A549 (cell line): ENCODE measurements at regions not wholly inside any gene's neighbourhood (a gene's known extent, or its start where the extent isn't known, plus 50 kb on each side); places are given as distances from the start of the nearest gene placed in this dataset.

Experiments used
- BHLHE40 ChIP-seq: IDR thresholded peaks from 2 replicates; pipeline ENCODE4 v1.6.1; 2012; ENCODE audit warnings: low read depth, low read length, inconsistent platforms
- ESRRA ChIP-seq: fragments of 150-350 bp; IDR thresholded peaks from 2 replicates; pipeline ENCODE4 v1.6.1; 2014; ENCODE audit warnings: mild to moderate bottlenecking, low read length, borderline replicate concordance
- PHF8 ChIP-seq: fragments of 200-600 bp; sonication (generic); IDR thresholded peaks from 2 replicates; pipeline ENCODE4 v1.6.1; 2016; ENCODE audit warnings: low read depth, mild to moderate bottlenecking, antibody characterized with exemption, moderate library complexity, borderline replicate concordance
- POLR2A ChIP-seq: IDR thresholded peaks from 2 replicates; pipeline ENCODE4 v1.6.1; 2012; ENCODE audit warnings: mild to moderate bottlenecking, low read length
- TF ChIP-seq, protein P1 (sequence below): fragments of 200-600 bp; sonication (generic); IDR thresholded peaks from 2 replicates; pipeline ENCODE4 v1.6.1; 2016; ENCODE audit warnings: antibody characterized with exemption, mild to moderate bottlenecking, moderate library complexity
- TF ChIP-seq, protein P2 (sequence below): fragments of >200 bp; sonication (Bioruptor Twin); formaldehyde crosslinking; IDR thresholded peaks from 3 replicates; pipeline ENCODE4 v1.5.1; 2016

DNA sequence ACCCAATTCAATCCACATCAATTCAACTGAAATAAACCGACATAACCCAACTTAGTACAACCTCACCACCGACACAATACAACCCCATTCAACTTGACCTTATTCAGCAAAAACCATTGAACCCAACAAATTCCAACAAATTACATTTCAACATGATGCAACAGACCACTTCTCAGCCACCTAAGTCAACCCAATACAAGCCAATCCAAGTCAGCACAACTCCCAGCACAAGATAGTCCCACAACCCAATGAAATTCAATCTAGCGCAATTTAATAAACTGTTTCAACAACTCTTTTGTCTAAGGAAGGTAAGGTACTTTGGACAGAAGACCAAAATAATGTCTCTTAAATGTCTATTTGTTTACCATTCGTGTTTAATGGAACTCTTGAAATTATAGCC is 226.0 kb downstream of the MIAT start:
- TF ChIP-seq BHLHE40, result no peak
- TF ChIP-seq, protein P1, sequence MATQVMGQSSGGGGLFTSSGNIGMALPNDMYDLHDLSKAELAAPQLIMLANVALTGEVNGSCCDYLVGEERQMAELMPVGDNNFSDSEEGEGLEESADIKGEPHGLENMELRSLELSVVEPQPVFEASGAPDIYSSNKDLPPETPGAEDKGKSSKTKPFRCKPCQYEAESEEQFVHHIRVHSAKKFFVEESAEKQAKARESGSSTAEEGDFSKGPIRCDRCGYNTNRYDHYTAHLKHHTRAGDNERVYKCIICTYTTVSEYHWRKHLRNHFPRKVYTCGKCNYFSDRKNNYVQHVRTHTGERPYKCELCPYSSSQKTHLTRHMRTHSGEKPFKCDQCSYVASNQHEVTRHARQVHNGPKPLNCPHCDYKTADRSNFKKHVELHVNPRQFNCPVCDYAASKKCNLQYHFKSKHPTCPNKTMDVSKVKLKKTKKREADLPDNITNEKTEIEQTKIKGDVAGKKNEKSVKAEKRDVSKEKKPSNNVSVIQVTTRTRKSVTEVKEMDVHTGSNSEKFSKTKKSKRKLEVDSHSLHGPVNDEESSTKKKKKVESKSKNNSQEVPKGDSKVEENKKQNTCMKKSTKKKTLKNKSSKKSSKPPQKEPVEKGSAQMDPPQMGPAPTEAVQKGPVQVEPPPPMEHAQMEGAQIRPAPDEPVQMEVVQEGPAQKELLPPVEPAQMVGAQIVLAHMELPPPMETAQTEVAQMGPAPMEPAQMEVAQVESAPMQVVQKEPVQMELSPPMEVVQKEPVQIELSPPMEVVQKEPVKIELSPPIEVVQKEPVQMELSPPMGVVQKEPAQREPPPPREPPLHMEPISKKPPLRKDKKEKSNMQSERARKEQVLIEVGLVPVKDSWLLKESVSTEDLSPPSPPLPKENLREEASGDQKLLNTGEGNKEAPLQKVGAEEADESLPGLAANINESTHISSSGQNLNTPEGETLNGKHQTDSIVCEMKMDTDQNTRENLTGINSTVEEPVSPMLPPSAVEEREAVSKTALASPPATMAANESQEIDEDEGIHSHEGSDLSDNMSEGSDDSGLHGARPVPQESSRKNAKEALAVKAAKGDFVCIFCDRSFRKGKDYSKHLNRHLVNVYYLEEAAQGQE, result no peak
- TF ChIP-seq, protein P2, sequence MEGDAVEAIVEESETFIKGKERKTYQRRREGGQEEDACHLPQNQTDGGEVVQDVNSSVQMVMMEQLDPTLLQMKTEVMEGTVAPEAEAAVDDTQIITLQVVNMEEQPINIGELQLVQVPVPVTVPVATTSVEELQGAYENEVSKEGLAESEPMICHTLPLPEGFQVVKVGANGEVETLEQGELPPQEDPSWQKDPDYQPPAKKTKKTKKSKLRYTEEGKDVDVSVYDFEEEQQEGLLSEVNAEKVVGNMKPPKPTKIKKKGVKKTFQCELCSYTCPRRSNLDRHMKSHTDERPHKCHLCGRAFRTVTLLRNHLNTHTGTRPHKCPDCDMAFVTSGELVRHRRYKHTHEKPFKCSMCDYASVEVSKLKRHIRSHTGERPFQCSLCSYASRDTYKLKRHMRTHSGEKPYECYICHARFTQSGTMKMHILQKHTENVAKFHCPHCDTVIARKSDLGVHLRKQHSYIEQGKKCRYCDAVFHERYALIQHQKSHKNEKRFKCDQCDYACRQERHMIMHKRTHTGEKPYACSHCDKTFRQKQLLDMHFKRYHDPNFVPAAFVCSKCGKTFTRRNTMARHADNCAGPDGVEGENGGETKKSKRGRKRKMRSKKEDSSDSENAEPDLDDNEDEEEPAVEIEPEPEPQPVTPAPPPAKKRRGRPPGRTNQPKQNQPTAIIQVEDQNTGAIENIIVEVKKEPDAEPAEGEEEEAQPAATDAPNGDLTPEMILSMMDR, result no peak
- no peak for TF ChIP-seq POLR2A
- no peak for TF ChIP-seq PHF8
- TF ChIP-seq ESRRA, result no peak
